A549 (cell line): ENCODE measurements at regions not wholly inside any gene's neighbourhood (a gene's known extent, or its start where the extent isn't known, plus 50 kb on each side); places are given as distances from the start of the nearest gene placed in this dataset.

Source experiments
- ATAC-seq, 2 experiments: fragments of 200-7000 bp in 1 of 2; fragments of >200 bp in 1 of 2; cut with Nextera tagmentation in 1 of 2; cut with Tn5 transposase in 1 of 2; 3 replicates each; pipeline versions ENCODE4 v1.8.0 to v1.9.1; 2018 to 2020; ENCODE audit warnings: mild to moderate bottlenecking in 1 of 2, moderate library complexity in 1 of 2
- CTCF ChIA-PET: fragments of 300-600 bp; sonication (Branson Sonifier 250); formaldehyde crosslinking; extraction: SDS; loops from one replicate; lab custom pipeline; 2021; ENCODE audit warnings: antibody characterized with exemption, inconsistent platforms; lab: Yijun Ruan, JAX
- POLR2A ChIA-PET: fragments of 350-600 bp; formaldehyde crosslinking; extraction: SDS; loops from one replicate; lab custom pipeline; 2021; ENCODE audit warnings: antibody characterized with exemption, inconsistent platforms; lab: Yijun Ruan, JAX
- DNase-seq, 2 experiments: peaks; one replicate each; pipeline versions ENCODE4 v3.0.0 to v3.0.0-alpha.2; 2011 to 2016; ENCODE audit warnings: low read depth in 1 of 2, low spot score in 1 of 2
- FAIRE-seq: peaks from 2 replicates; lab custom pipeline; 2011; peaks lifted over from hg19 to GRCh38; lab: Jason Lieb, UNC
- H3K27ac ChIP-seq, 2 experiments: fragments of >200 bp; sonication (Bioruptor Twin); formaldehyde crosslinking; 3 replicates each; pipeline ENCODE4 v1.5.1; 2016 to 2017
- H3K4me1 ChIP-seq: fragments of >200 bp; sonication (Bioruptor Twin); formaldehyde crosslinking; 3 replicates; pipeline ENCODE4 v1.6.1; 2016
- H3K4me2 ChIP-seq: fragments of >200 bp; sonication (Bioruptor Twin); formaldehyde crosslinking; 3 replicates; pipeline ENCODE4 v1.6.1; 2016
- H3K4me3 ChIP-seq: fragments of >200 bp; sonication (Bioruptor Twin); formaldehyde crosslinking; 3 replicates; pipeline ENCODE4 v1.5.1; 2016
- H3K9me3 ChIP-seq: fragments of >200 bp; sonication (Bioruptor Twin); formaldehyde crosslinking; 3 replicates; pipeline ENCODE4 v1.6.1; 2016
- CBX2 ChIP-seq: fragments of 200-600 bp; sonication (generic); IDR thresholded peaks from 2 replicates; pipeline ENCODE4 v1.6.1; 2016; ENCODE audit warnings: low read depth, mild to moderate bottlenecking, borderline replicate concordance
- CBX8 ChIP-seq: fragments of 200-600 bp; sonication (generic); IDR thresholded peaks from 2 replicates; pipeline ENCODE4 v1.6.1; 2016
- CHD2 ChIP-seq: fragments of 150-350 bp; IDR thresholded peaks from 2 replicates; pipeline ENCODE4 v1.6.1; 2014; ENCODE audit warnings: low read length; ENCODE audit not compliant: partially characterized antibody
- CHD4 ChIP-seq: fragments of 200-600 bp; sonication (generic); IDR thresholded peaks from 2 replicates; pipeline ENCODE4 v1.6.1; 2016; ENCODE audit warnings: antibody characterized with exemption, mild to moderate bottlenecking, borderline replicate concordance
- EHF ChIP-seq: fragments of 250-450 bp; sonication (Bioruptor Pico); IDR thresholded peaks from 2 replicates; pipeline ENCODE4 v1.5.0; 2020; ENCODE audit warnings: mild to moderate bottlenecking
- EHMT2 ChIP-seq: fragments of 200-600 bp; sonication (generic); IDR thresholded peaks from 2 replicates; pipeline ENCODE4 v1.6.1; 2016; ENCODE audit warnings: antibody characterized with exemption, low read depth, mild to moderate bottlenecking, moderate library complexity
- EP300 ChIP-seq, 2 experiments: fragments of >200 bp; sonication (Bioruptor Twin); formaldehyde crosslinking; IDR thresholded peaks; 2 replicates in 1 of 2; 3 replicates in 1 of 2; pipeline ENCODE4 v1.6.1; 2016 to 2017
- FOSL2 ChIP-seq, 2 experiments: fragments of 450-650 bp in 1 of 2; fragments of >200 bp in 1 of 2; sonication (Bioruptor Twin) in 1 of 2; formaldehyde crosslinking; IDR thresholded peaks; 2 replicates each; pipeline versions ENCODE4 v1.5.0 to v1.6.1; 2016 to 2020; ENCODE audit warnings: mild to moderate bottlenecking in 1 of 2, moderate library complexity in 1 of 2
- FOXS1 ChIP-seq: fragments of 250-450 bp; sonication (Bioruptor Pico); IDR thresholded peaks from 2 replicates; pipeline ENCODE4 v1.5.0; 2020; ENCODE audit warnings: mild to moderate bottlenecking, moderate library complexity
- GATA3 ChIP-seq: IDR thresholded peaks from 2 replicates; pipeline ENCODE4 v1.6.1; 2012; ENCODE audit warnings: borderline replicate concordance
- HDAC2 ChIP-seq: fragments of 200-600 bp; sonication (generic); IDR thresholded peaks from 2 replicates; pipeline ENCODE4 v1.6.1; 2016
- HEYL ChIP-seq: fragments of 250-450 bp; sonication (Bioruptor Pico); IDR thresholded peaks from 2 replicates; pipeline ENCODE4 v1.8.0; 2021; ENCODE audit warnings: mild to moderate bottlenecking, moderate library complexity
- HOXA7 ChIP-seq: fragments of 250-450 bp; sonication (Bioruptor Pico); IDR thresholded peaks from 2 replicates; pipeline ENCODE4 v1.5.0; 2020; ENCODE audit warnings: mild to moderate bottlenecking, moderate library complexity
- JUN ChIP-seq, 2 experiments: fragments of >200 bp; sonication (Bioruptor Twin); formaldehyde crosslinking; IDR thresholded peaks; 2 replicates in 1 of 2; 3 replicates in 1 of 2; pipeline ENCODE4 v1.6.1; 2016 to 2017
- JUNB ChIP-seq: fragments of >200 bp; sonication (Bioruptor Twin); formaldehyde crosslinking; IDR thresholded peaks from 2 replicates; pipeline ENCODE4 v1.6.1; 2016
- KDM1A ChIP-seq: fragments of 200-600 bp; sonication (generic); IDR thresholded peaks from 2 replicates; pipeline ENCODE4 v1.6.1; 2016; ENCODE audit warnings: low read depth, mild to moderate bottlenecking
- KDM5A ChIP-seq: fragments of 200-600 bp; sonication (generic); IDR thresholded peaks from 2 replicates; pipeline ENCODE4 v1.6.1; 2016; ENCODE audit warnings: antibody characterized with exemption, mild to moderate bottlenecking
- MAZ ChIP-seq: fragments of 150-350 bp; IDR thresholded peaks from 2 replicates; pipeline ENCODE4 v1.6.1; 2014; ENCODE audit warnings: antibody characterized with exemption, low read depth, low read length, borderline replicate concordance
- NR3C1 ChIP-seq: fragments of >200 bp; sonication (Bioruptor Twin); formaldehyde crosslinking; IDR thresholded peaks from 3 replicates; pipeline ENCODE4 v1.6.1; 2017
- PHF8 ChIP-seq: fragments of 200-600 bp; sonication (generic); IDR thresholded peaks from 2 replicates; pipeline ENCODE4 v1.6.1; 2016; ENCODE audit warnings: low read depth, mild to moderate bottlenecking, antibody characterized with exemption, moderate library complexity, borderline replicate concordance
- POLR2A ChIP-seq: IDR thresholded peaks from 2 replicates; pipeline ENCODE4 v1.6.1; 2012; ENCODE audit warnings: mild to moderate bottlenecking, low read length
- POLR2AphosphoS2 ChIP-seq: conservative IDR thresholded peaks from 2 replicates; pipeline ENCODE4 v1.6.1; 2012; ENCODE audit warnings: low read length, improper control_type of control experiment, inconsistent platforms
- RAD21 ChIP-seq, 2 experiments: fragments of >200 bp in 1 of 2; sonication (Bioruptor Twin) in 1 of 2; formaldehyde crosslinking in 1 of 2; IDR thresholded peaks in 1 of 2; conservative IDR thresholded peaks in 1 of 2; 2 replicates in 1 of 2; 3 replicates in 1 of 2; pipeline ENCODE4 v1.6.1; 2012 to 2018; ENCODE audit warnings: inconsistent platforms in 1 of 2
- RCOR1 ChIP-seq: fragments of 150-350 bp; IDR thresholded peaks from 2 replicates; pipeline ENCODE4 v1.6.1; 2014; ENCODE audit warnings: antibody characterized with exemption, low read length, low read depth
- SMC3 ChIP-seq: fragments of >200 bp; sonication (Bioruptor Twin); formaldehyde crosslinking; IDR thresholded peaks from 3 replicates; pipeline ENCODE4 v1.6.1; 2018; ENCODE audit warnings: inconsistent platforms
- TFCP2L1 ChIP-seq: fragments of 250-450 bp; sonication (Bioruptor Pico); IDR thresholded peaks from 2 replicates; pipeline ENCODE4 v1.5.0; 2021; ENCODE audit warnings: mild to moderate bottlenecking
- TP53 ChIP-seq: fragments of 250-450 bp; sonication (Bioruptor Pico); IDR thresholded peaks from 2 replicates; pipeline ENCODE4 v1.5.0; 2021; ENCODE audit warnings: mild to moderate bottlenecking, moderate library complexity
- ZC3H11A ChIP-seq: fragments of 450-650 bp; IDR thresholded peaks from 2 replicates; pipeline ENCODE4 v1.6.1; 2014; ENCODE audit warnings: antibody characterized with exemption, mild to moderate bottlenecking
- ZFP36 ChIP-seq: fragments of 450-650 bp; IDR thresholded peaks from 2 replicates; pipeline ENCODE4 v1.6.1; 2014; ENCODE audit warnings: borderline replicate concordance; ENCODE audit not compliant: partially characterized antibody
- ZNF302 ChIP-seq: fragments of 250-450 bp; sonication (Bioruptor Pico); IDR thresholded peaks from 2 replicates; pipeline ENCODE4 v1.9.0; 2021; ENCODE audit warnings: inconsistent platforms, mild to moderate bottlenecking, moderate library complexity
- ZSCAN20 ChIP-seq: fragments of 250-450 bp; sonication (Bioruptor Pico); IDR thresholded peaks from 2 replicates; pipeline ENCODE4 v1.8.0; 2022; ENCODE audit warnings: mild to moderate bottlenecking, moderate library complexity
- WGBS: methylation state at CpG from one replicate; pipeline ENCODE4 v1.1.6; 2017; ENCODE audit errors: missing lambda C conversion rate; 5-methylcytosine and 5-hydroxymethylcytosine counted together
- TF ChIP-seq, protein P1 (sequence below): fragments of 150-350 bp; IDR thresholded peaks from 2 replicates; pipeline ENCODE4 v1.6.1; 2014; ENCODE audit warnings: low read depth, mild to moderate bottlenecking, low read length
- TF ChIP-seq, protein P2 (sequence below): fragments of 450-650 bp; IDR thresholded peaks from 2 replicates; pipeline ENCODE4 v1.6.1; 2014; ENCODE audit warnings: antibody characterized with exemption
- TF ChIP-seq, protein P3 (sequence below): fragments of >200 bp; sonication (Bioruptor Twin); formaldehyde crosslinking; IDR thresholded peaks from 3 replicates; pipeline ENCODE4 v1.6.1; 2016
- TF ChIP-seq, protein P4 (sequence below): IDR thresholded peaks from 2 replicates; pipeline ENCODE4 v1.6.1; 2012
- TF ChIP-seq, protein P5 (sequence below): fragments of >200 bp; sonication (Bioruptor Twin); formaldehyde crosslinking; IDR thresholded peaks from 2 replicates; pipeline ENCODE4 v1.6.1; 2016

DNA sequence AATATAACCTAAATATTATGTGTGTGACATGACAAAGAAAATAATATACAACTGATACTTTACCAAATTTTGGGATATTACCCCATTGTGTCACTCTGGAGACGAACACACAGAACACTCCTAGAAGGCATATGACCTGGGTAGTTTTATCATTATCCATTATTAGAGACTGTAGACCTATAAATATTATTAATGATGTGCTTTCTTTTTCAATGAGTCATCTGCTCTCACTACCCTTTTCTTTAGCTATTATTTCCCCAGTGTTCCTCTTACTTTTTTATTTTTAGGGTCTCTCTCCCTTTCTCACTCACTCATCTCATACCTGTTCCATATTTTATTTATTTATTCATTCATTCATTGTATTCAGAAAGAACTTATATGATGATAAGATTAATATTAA is 143.3 kb upstream of the ITGA4 start:
- H3K4me2 ChIP-seq = no peak overlapping the region
- TF ChIP-seq POLR2AphosphoS2 (no peak), TFCP2L1 (no peak), TP53 (CRISPR knock-in tag) (no peak), HEYL (CRISPR knock-in tag) (no peak), ZNF302 (CRISPR knock-in tag) (no peak), JUN (IDR thresholded peaks at IDR 0.05) (no peak), JUNB (no peak), POLR2A (no peak), HOXA7 (CRISPR knock-in tag) (no peak), EHMT2 (no peak), ZC3H11A (no peak), KDM1A (no peak)
- TF ChIP-seq, protein P1, sequence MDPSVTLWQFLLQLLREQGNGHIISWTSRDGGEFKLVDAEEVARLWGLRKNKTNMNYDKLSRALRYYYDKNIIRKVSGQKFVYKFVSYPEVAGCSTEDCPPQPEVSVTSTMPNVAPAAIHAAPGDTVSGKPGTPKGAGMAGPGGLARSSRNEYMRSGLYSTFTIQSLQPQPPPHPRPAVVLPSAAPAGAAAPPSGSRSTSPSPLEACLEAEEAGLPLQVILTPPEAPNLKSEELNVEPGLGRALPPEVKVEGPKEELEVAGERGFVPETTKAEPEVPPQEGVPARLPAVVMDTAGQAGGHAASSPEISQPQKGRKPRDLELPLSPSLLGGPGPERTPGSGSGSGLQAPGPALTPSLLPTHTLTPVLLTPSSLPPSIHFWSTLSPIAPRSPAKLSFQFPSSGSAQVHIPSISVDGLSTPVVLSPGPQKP = no peak
- TF ChIP-seq, protein P2, sequence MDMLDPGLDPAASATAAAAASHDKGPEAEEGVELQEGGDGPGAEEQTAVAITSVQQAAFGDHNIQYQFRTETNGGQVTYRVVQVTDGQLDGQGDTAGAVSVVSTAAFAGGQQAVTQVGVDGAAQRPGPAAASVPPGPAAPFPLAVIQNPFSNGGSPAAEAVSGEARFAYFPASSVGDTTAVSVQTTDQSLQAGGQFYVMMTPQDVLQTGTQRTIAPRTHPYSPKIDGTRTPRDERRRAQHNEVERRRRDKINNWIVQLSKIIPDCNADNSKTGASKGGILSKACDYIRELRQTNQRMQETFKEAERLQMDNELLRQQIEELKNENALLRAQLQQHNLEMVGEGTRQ = no peak
- TF ChIP-seq, protein P3, sequence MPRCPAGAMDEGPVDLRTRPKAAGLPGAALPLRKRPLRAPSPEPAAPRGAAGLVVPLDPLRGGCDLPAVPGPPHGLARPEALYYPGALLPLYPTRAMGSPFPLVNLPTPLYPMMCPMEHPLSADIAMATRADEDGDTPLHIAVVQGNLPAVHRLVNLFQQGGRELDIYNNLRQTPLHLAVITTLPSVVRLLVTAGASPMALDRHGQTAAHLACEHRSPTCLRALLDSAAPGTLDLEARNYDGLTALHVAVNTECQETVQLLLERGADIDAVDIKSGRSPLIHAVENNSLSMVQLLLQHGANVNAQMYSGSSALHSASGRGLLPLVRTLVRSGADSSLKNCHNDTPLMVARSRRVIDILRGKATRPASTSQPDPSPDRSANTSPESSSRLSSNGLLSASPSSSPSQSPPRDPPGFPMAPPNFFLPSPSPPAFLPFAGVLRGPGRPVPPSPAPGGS = no peak
- H3K27ac ChIP-seq = no peak overlapping the region
- no peaks in the 10 kb centered on the region for H3K9me3 ChIP-seq
- DNase-seq (no peak), ATAC-seq (no peak), FAIRE-seq (no peak)
- no peak overlapping the region for H3K4me3 ChIP-seq
- 52% methylated on average over 1 of the region's 1 CpG for WGBS
- no peaks in the 10 kb centered on the region for H3K4me1 ChIP-seq
- CTCF ChIA-PET = interaction anchor here (0.6 kb wide), 1 partner anchor 58 kb away, joined by 3 read pairs; no protein-coding TSS in a partner anchor
- POLR2A ChIA-PET = no interaction called here

DNA sequence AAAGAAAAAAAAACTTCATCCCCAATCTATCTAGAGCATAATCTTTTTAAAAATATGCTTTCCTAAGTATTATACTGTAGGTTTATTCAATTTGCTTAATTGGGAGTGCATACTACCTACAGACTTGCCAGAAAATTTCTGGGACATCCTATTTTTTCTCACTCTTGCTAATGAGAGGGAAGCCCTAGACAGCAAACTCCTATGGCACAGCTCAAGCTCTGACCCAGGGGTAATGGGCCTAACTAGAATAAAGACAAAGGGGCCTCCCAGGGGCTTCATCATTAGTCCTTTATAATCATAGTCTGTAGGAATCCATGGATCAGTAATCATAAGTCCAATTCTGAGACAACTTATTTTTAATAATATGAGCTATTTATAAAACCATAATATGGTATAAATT is 142.6 kb upstream of the ITGA4 start:
- POLR2A ChIA-PET = no interaction called here
- H3K9me3 ChIP-seq = no peaks in the 10 kb centered on the region
- FAIRE-seq = no peak

DNA sequence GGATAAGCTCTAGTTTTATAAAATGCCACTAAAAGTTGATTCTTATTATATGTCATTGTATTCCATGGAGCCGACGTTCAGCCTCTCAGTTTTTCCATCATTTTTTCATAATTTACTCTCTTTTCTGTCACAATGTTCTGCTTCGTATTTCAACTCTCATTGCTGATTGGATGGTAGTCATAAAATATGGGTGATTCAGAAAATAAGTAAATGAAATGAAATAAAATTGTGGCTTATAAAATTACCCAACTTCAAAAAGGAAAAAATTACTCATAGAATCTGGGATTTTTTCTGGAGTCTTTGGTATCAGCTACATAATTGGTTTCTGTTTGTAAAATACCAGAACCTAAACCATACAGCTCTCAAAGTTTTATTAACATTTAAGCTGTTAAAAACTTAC is 139.7 kb upstream of the ITGA4 start:
- CTCF ChIA-PET = interaction anchor here (0.6 kb wide), 1 partner anchor 222 kb away, joined by 3 read pairs; no protein-coding TSS in a partner anchor
- Histone ChIP-seq H3K9me3 (no peaks in the 10 kb centered on the region), H3K4me2 (no peak overlapping the region), H3K27ac (no peak overlapping the region), H3K4me1 (no peaks in the 10 kb centered on the region), H3K4me3 (no peak overlapping the region)
- ATAC-seq (no peak), FAIRE-seq (no peak), DNase-seq (no peak)
- POLR2A ChIA-PET = no interaction called here
- WGBS = 43% methylated on average over 3 of the region's 3 CpGs
- no peak for TF ChIP-seq CBX2
- no peak for TF ChIP-seq SMC3
- no peak for TF ChIP-seq RAD21 (conservative IDR thresholded peaks at IDR 0.05 in 1 of 2, IDR thresholded peaks at IDR 0.05 in 1 of 2)
- no peak for TF ChIP-seq PHF8
- TF ChIP-seq, protein P4, sequence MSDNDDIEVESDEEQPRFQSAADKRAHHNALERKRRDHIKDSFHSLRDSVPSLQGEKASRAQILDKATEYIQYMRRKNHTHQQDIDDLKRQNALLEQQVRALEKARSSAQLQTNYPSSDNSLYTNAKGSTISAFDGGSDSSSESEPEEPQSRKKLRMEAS = no peak
- TF ChIP-seq POLR2A = no peak
- TF ChIP-seq FOSL2 (IDR thresholded peaks at IDR 0.05) = no peak
- no peak for TF ChIP-seq FOSL2 (CRISPR knock-in tag; IDR thresholded peaks at IDR 0.05)
- TF ChIP-seq, protein P5, sequence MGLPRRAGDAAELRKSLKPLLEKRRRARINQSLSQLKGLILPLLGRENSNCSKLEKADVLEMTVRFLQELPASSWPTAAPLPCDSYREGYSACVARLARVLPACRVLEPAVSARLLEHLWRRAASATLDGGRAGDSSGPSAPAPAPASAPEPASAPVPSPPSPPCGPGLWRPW = no peak
- TF ChIP-seq KDM1A = no peak
- TF ChIP-seq GATA3 = no peak
- TF ChIP-seq EP300 (IDR thresholded peaks at IDR 0.05) = no peak
- no peak for TF ChIP-seq CBX8
- no peak for TF ChIP-seq JUNB
- no peak for TF ChIP-seq HEYL (CRISPR knock-in tag)
- TF ChIP-seq EHF (CRISPR knock-in tag) = no peak
- no peak for TF ChIP-seq HDAC2
- no peak for TF ChIP-seq FOXS1 (CRISPR knock-in tag)

More for the DNA sequence above, 142.6 kb upstream of the ITGA4 start:
- ATAC-seq (no peak), DNase-seq (no peak)
- Histone ChIP-seq H3K4me1 (no peaks in the 10 kb centered on the region), H3K4me3 (no peak overlapping the region), H3K4me2 (no peak overlapping the region), H3K27ac (no peak overlapping the region)
- TF ChIP-seq EP300 (IDR thresholded peaks at IDR 0.05) (no peak), JUNB (no peak), MAZ (no peak), NR3C1 (no peak), CBX2 (no peak), ZFP36 (no peak), CHD4 (no peak), POLR2AphosphoS2 (no peak), RCOR1 (no peak), KDM5A (no peak), CHD2 (no peak), PHF8 (no peak), ZSCAN20 (CRISPR knock-in tag) (no peak)
- TF ChIP-seq, protein P1 = no peak
- CTCF ChIA-PET = no interaction called here
